Choroid plexus epithelial cell (primary cell): ENCODE measurements at regions not wholly inside any gene's neighbourhood (a gene's known extent, or its start where the extent isn't known, plus 50 kb on each side); places are given as distances from the start of the nearest gene placed in this dataset.

ENCODE experiments used
- DNase-seq: peaks from one replicate; pipeline ENCODE4 v3.0.0-alpha.2; 2010; ENCODE audit warnings: low read depth
- H3K4me3 ChIP-seq: 2 replicates; pipeline ENCODE4 v1.5.1; 2011; ENCODE audit warnings: low read depth, mild to moderate bottlenecking, control low read depth, low read length, moderate library complexity
- CTCF ChIP-seq: conservative IDR thresholded peaks from 2 replicates; pipeline ENCODE4 v1.5.1; 2011; ENCODE audit warnings: low read depth, mild to moderate bottlenecking, control low read depth, inconsistent platforms, low read length, moderate library complexity

DNA sequence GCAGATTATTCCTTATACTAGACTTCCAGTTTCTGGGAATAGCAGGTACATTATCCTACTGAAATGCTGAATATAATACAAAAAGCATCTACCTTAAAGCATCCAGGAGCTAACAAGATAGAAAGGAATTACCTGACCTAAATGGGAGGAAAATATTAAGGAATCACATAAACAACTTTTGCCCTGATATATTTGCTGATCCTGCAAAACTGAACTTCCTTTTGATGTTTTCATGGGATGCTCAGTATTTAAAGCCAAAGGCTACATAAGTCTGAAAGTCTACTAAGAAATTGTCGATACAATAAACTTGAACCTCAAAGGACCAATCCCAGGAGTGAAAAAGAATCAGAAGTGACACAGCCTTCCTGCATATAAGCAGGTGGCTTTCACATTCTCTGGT, 85.6 kb upstream of the C1orf21 start:
- TF ChIP-seq CTCF, result no peak
- no peak overlapping the region for H3K4me3 ChIP-seq
- no peak for DNase-seq

DNA sequence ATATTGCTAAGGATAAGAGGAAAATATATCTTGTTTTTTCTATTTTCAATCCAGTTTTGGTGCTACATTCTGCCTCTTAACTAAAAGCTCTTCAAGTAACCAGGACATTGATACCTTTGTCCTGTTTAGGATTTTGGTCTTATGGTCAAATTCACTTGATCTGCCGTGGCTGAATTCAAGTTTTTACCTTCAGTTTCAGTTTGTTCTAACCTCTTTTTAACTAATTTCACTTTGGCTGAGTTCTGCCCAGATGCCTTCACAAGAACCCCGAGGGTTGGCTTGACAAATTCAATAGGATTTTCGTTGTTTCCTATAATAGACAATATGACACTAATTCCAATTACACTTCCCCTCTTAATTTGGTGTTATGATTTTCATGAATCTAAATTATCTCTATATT, 84.5 kb upstream of the C1orf21 start:
- no peak for TF ChIP-seq CTCF
- DNase-seq, result no peak
- H3K4me3 ChIP-seq, result no peak overlapping the region

DNA sequence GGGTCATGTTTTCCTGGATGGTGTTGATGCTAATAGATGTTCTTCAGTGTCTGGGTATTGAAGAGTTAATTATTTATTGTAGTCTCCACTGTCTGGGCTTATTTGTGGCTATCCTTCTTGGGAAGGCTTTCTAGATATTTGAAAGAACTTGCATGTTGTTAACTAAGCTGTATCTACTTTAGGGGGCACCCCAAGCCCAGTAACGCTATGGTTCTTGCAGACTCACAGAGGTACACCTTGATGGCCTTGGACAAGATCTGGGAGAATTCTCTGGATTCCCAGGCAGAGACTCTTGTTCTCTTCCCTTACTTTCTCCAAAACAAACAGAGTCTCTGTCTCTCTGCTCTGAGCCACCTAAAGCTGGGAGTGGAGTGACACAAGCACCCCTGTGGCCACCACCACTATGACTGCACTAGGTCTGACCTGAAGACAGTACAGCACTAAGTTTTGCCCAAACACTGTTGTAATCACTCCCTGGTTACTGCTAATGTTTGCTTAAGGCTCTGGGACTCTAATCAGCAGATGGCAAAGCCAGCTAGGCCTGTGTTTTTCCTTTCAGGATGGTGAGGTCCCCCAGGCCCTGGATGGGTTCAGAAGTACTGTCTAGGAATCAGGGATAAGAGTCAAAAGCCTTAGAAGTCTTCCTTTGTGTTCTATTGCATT, 76.5 kb upstream of the C1orf21 start:
- no peak for DNase-seq
- no peak overlapping the region for H3K4me3 ChIP-seq
- no peak for TF ChIP-seq CTCF

DNA sequence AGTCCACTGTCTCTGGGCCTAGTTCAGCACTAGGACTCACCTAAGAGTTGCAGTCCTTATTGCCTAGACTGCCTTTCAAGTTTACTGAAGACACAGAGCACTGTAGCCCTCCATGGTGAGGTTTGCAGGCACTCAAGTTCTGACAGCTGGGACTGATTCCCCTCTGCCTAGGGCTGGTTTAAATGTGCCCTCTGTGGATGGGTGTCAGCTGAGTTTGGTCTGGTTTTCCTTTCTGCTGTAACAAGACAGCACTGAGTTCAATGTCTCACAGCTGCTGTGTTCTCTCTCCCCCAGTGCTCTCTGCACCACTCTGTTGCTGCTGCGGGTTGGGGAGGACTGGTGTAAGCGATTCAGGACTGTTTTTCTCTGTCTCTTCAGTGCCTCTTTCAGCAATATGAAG, 75.2 kb upstream of the C1orf21 start:
- no peak overlapping the region for H3K4me3 ChIP-seq
- no peak for DNase-seq
- TF ChIP-seq CTCF, result no peak

DNA sequence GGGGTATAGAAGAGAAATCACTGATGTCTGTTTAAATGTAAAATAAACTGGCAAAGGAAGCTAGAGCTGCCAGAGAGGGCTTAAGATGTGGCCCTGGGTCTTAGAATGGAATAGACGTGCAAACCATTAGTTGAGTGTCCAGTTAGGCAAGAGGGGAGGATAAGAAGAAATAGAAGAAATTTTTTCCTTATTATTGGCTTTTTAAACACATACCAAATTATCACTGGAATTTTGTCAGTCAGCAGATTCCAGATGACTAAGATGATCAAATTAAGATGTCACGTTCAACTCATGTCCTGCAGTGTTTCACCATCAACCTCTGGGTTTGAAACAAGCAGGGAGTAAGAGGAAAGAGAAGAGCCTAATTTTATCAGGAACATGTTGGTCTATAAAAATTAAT, 71.6 kb upstream of the C1orf21 start:
- DNase-seq, result peak; percentile 38
- H3K4me3 ChIP-seq, result no peak overlapping the region
- TF ChIP-seq CTCF, result no peak

DNA sequence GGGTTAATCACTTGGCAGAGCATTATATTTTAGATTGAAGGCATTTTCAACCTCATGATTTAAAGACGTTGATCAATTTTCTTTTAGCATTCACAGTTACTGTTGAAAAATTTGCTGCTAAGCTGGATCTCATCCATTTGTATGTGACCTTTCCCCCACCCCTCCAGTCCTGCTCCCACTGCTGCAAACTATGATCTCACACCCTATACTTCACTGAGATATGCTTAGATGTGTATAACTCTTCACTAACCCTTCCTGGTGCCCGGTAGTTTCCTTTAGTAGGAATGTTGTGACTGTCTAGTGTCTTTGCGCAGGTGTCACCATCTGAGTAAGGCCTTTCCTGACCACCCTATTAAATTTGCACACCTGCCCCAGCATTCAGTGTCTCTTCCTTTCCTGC, 67.0 kb upstream of the C1orf21 start:
- no peak for TF ChIP-seq CTCF
- no peak overlapping the region for H3K4me3 ChIP-seq
- no peak for DNase-seq

GRCh38 chr1:184322253-184322652, 64.6 kb upstream of the C1orf21 start:
- H3K4me3 ChIP-seq, result no peak overlapping the region
- TF ChIP-seq CTCF, result no peak
- no peak for DNase-seq
